ENCODE measurements at regions not wholly inside any gene's neighbourhood (a gene's known extent, or its start where the extent isn't known, plus 50 kb on each side); places are given as distances from the start of the nearest gene placed in this dataset.

GRCh38 chr6:133067960-133068359, 173.2 kb upstream of the EYA4 start:
- H3K79me2 ChIP-seq (ENCODE audit: control insufficient read depth, insufficient read depth, low read length), result no peaks in the 10 kb centered on the region
- no peak overlapping the region for H2AFZ ChIP-seq (ENCODE audit: insufficient read depth, low read depth, low read length, poor library complexity, severe bottlenecking)
- no peak overlapping the region for H3K4me3 Mint-ChIP-seq
- no peaks in the 10 kb centered on the region for H3K4me1 Mint-ChIP-seq
- H4K20me1 ChIP-seq (ENCODE audit: control insufficient read depth, insufficient read depth, low read length, poor library complexity, severe bottlenecking), result no peaks in the 10 kb centered on the region
- 60% methylated on average over 1 of the region's 3 CpGs for WGBS (ENCODE audit: insufficient coverage)
- H3K36me3 ChIP-seq (replicated peaks in 1 of 2; ENCODE audit: control extremely low read depth in 1 of 2, control insufficient read depth in 1 of 2, extremely low read depth in 1 of 2, insufficient read depth in 2 of 2, low read length in 1 of 2), result no peaks in the 10 kb centered on the region
- H3K27me3 ChIP-seq (replicated peaks in 1 of 4; ENCODE audit: control extremely low read depth in 1 of 4, control insufficient read depth in 3 of 4, insufficient read depth in 4 of 4, low read length in 3 of 4), result no peaks in the 10 kb centered on the region
- H3K9me3 Mint-ChIP-seq (ENCODE audit: insufficient read depth), result no peaks in the 10 kb centered on the region
- DNase-seq (no peak), ATAC-seq (ENCODE audit: low read depth) (no peak)
- H3K27ac ChIP-seq (ENCODE audit: low read length in 2 of 2), result no peak overlapping the region
- H3K4me1 ChIP-seq (ENCODE audit: control insufficient read depth in 2 of 2, insufficient read depth in 2 of 2, low read length in 2 of 2), result no peaks in the 10 kb centered on the region
- no peak for TF ChIP-seq CTCF (IDR thresholded peaks at IDR 0.05)
- no peak for TF ChIP-seq EZH2 (IDR thresholded peaks at IDR 0.05; ENCODE audit: borderline replicate concordance, insufficient read depth, low read depth, low read length, poor library complexity, severe bottlenecking)
- H3K9me3 ChIP-seq (ENCODE audit: control extremely low read depth in 1 of 3, control insufficient read depth in 2 of 3, insufficient read depth in 1 of 3, low read length in 2 of 3), result peaks cover 0 to under 1% (median 0%) of the 10 kb centered on the region in 3 donors
- H3K4me2 ChIP-seq (replicated peaks; ENCODE audit: low read depth, low read length, poor library complexity, severe bottlenecking), result no peak overlapping the region
- no peak overlapping the region for H3K9ac ChIP-seq (ENCODE audit: low read length)
- no peak overlapping the region for H3K4me3 ChIP-seq (ENCODE audit: control extremely low read depth in 1 of 5, extremely low read depth in 1 of 5, insufficient read depth in 1 of 5, low read depth in 2 of 5, low read length in 4 of 5)
- H3K27ac Mint-ChIP-seq, result no peak overlapping the region
- ChIA-PET POLR2A (no interaction called here), CTCF (no interaction called here)
- no peaks in the 10 kb centered on the region for H3K27me3 Mint-ChIP-seq
- intact Hi-C loops (cut with micrococcal nuclease), result no loop called here

- TF ChIP-seq CTCF (IDR thresholded peaks at IDR 0.05), result no peak
- TF ChIP-seq EZH2 (IDR thresholded peaks at IDR 0.05; ENCODE audit: borderline replicate concordance, insufficient read depth, low read depth, low read length, poor library complexity, severe bottlenecking), result no peak
- no peaks in the 10 kb centered on the region for H3K36me3 ChIP-seq (replicated peaks in 1 of 2; ENCODE audit: control extremely low read depth in 1 of 2, control insufficient read depth in 1 of 2, extremely low read depth in 1 of 2, insufficient read depth in 2 of 2, low read length in 1 of 2)
- Mint-ChIP-seq H3K9me3 (ENCODE audit: insufficient read depth) (no peaks in the 10 kb centered on the region), H3K4me1 (no peaks in the 10 kb centered on the region), H3K27ac (no peak overlapping the region), H3K4me3 (no peak overlapping the region), H3K27me3 (no peaks in the 10 kb centered on the region)
- H3K79me2 ChIP-seq (ENCODE audit: control insufficient read depth, insufficient read depth, low read length), result no peaks in the 10 kb centered on the region
- no peak overlapping the region for H3K27ac ChIP-seq (ENCODE audit: low read length in 2 of 2)
- no peak overlapping the region for H3K4me3 ChIP-seq (ENCODE audit: control extremely low read depth in 1 of 5, extremely low read depth in 1 of 5, insufficient read depth in 1 of 5, low read depth in 2 of 5, low read length in 4 of 5)
- no peak for ATAC-seq (ENCODE audit: low read depth)
- WGBS (ENCODE audit: insufficient coverage), result 100% methylated on average over 1 of the region's 4 CpGs
- H3K4me1 ChIP-seq (ENCODE audit: control insufficient read depth in 2 of 2, insufficient read depth in 2 of 2, low read length in 2 of 2), result no peaks in the 10 kb centered on the region
- H3K27me3 ChIP-seq (replicated peaks in 1 of 4; ENCODE audit: control extremely low read depth in 1 of 4, control insufficient read depth in 3 of 4, insufficient read depth in 4 of 4, low read length in 3 of 4), result no peaks in the 10 kb centered on the region
- POLR2A ChIA-PET, result no interaction called here
- no peaks in the 10 kb centered on the region for H3K9me3 ChIP-seq (ENCODE audit: control extremely low read depth in 1 of 3, control insufficient read depth in 2 of 3, insufficient read depth in 1 of 3, low read length in 2 of 3)
- H3K4me2 ChIP-seq (replicated peaks; ENCODE audit: low read depth, low read length, poor library complexity, severe bottlenecking), result no peak overlapping the region
- intact Hi-C loops (cut with micrococcal nuclease), result no loop called here
- no peaks in the 10 kb centered on the region for H4K20me1 ChIP-seq (ENCODE audit: control insufficient read depth, insufficient read depth, low read length, poor library complexity, severe bottlenecking)
- H2AFZ ChIP-seq (ENCODE audit: insufficient read depth, low read depth, low read length, poor library complexity, severe bottlenecking), result no peak overlapping the region
- no peak for DNase-seq
- CTCF ChIA-PET, result interaction anchor here (0.7 kb wide), 1 partner anchor 419 kb away, joined by 3 read pairs; no protein-coding TSS in a partner anchor
- H3K9ac ChIP-seq (ENCODE audit: low read length), result no peak overlapping the region
Measured at GRCh38 chr6:133070410-133071043, 170.6 kb upstream of the EYA4 start.
